H9 (cell line): ENCODE measurements at regions not wholly inside any gene's neighbourhood (a gene's known extent, or its start where the extent isn't known, plus 50 kb on each side); places are given as distances from the start of the nearest gene placed in this dataset.

Experiments used
- DNase-seq: peaks from one replicate; pipeline ENCODE4 v3.0.0-alpha.2; 2017
- H2AFZ ChIP-seq: one replicate; pipeline ENCODE4 v1.6.1; 2013; ENCODE audit warnings: mild to moderate bottlenecking, low read length, control low read depth, moderate library complexity
- H2AK5ac ChIP-seq: 2 replicates; pipeline ENCODE4 v1.6.1; 2013; ENCODE audit warnings: low read length, control low read depth, mixed read lengths; ENCODE audit not compliant: insufficient read length
- H2BK120ac ChIP-seq: one replicate; pipeline ENCODE4 v1.6.1; 2013; ENCODE audit warnings: low read depth, mild to moderate bottlenecking, low read length, control low read depth, inconsistent platforms; ENCODE audit not compliant: poor library complexity, severe bottlenecking
- H2BK12ac ChIP-seq: 2 replicates; pipeline ENCODE4 v1.6.1; 2013; ENCODE audit warnings: low read length, control low read depth, mixed read lengths, low read depth; ENCODE audit not compliant: insufficient read length
- H2BK15ac ChIP-seq: 2 replicates; pipeline ENCODE4 v1.6.1; 2013; ENCODE audit warnings: low read depth, low read length, control low read depth
- H2BK20ac ChIP-seq: one replicate; pipeline ENCODE4 v1.6.1; 2013; ENCODE audit warnings: low read depth, mild to moderate bottlenecking, low read length, control low read depth, inconsistent platforms; ENCODE audit not compliant: poor library complexity, severe bottlenecking
- H2BK5ac ChIP-seq: 2 replicates; pipeline ENCODE4 v1.6.1; 2013; ENCODE audit warnings: low read length, control low read depth, mixed read lengths; ENCODE audit not compliant: insufficient read length
- H3K14ac ChIP-seq: 2 replicates; pipeline ENCODE4 v1.6.1; 2013; ENCODE audit warnings: low read length, control low read depth; ENCODE audit not compliant: insufficient read depth
- H3K18ac ChIP-seq: 2 replicates; pipeline ENCODE4 v1.6.1; 2013; ENCODE audit warnings: low read depth, mild to moderate bottlenecking, mixed read lengths, low read length, control low read depth; ENCODE audit not compliant: insufficient read length
- H3K23ac ChIP-seq: 2 replicates; pipeline ENCODE4 v1.6.1; 2013; ENCODE audit warnings: low read length, control low read depth, mixed read lengths, low read depth; ENCODE audit not compliant: insufficient read length
- H3K23me2 ChIP-seq: 2 replicates; pipeline ENCODE4 v1.6.1; 2013; ENCODE audit warnings: low read depth, mild to moderate bottlenecking, mixed read lengths, low read length, control low read depth; ENCODE audit not compliant: insufficient read length, poor library complexity, severe bottlenecking
- H3K27ac ChIP-seq: 2 replicates; pipeline ENCODE4 v1.5.1; 2013; ENCODE audit warnings: low read length, control low read depth, mixed read lengths, low read depth; ENCODE audit not compliant: insufficient read length
- H3K27me3 ChIP-seq: 2 replicates; pipeline ENCODE4 v1.6.1; 2013; ENCODE audit warnings: low read length, control low read depth, inconsistent platforms; ENCODE audit not compliant: insufficient read depth
- H3K4ac ChIP-seq: 2 replicates; pipeline ENCODE4 v1.6.1; 2013; ENCODE audit warnings: low read depth, mild to moderate bottlenecking, control low read depth, inconsistent platforms, low read length, moderate library complexity
- H3K4me1 ChIP-seq: 2 replicates; pipeline ENCODE4 v1.6.1; 2013; ENCODE audit warnings: low read length, control low read depth, inconsistent platforms; ENCODE audit not compliant: insufficient read depth
- H3K4me2 ChIP-seq: 2 replicates; pipeline ENCODE4 v1.6.1; 2013; ENCODE audit warnings: low read length, control low read depth, mixed read lengths; ENCODE audit not compliant: insufficient read length, insufficient read depth
- H3K56ac ChIP-seq: 2 replicates; pipeline ENCODE4 v1.6.1; 2013; ENCODE audit warnings: low read depth, mild to moderate bottlenecking, mixed read lengths, low read length, control low read depth; ENCODE audit not compliant: insufficient read length
- H3K79me1 ChIP-seq: 2 replicates; pipeline ENCODE4 v1.6.1; 2013; ENCODE audit warnings: low read depth, mild to moderate bottlenecking, moderate library complexity, low read length, control low read depth, inconsistent platforms; ENCODE audit not compliant: insufficient read depth, poor library complexity, severe bottlenecking
- H3K79me2 ChIP-seq: 2 replicates; pipeline ENCODE4 v1.6.1; 2013; ENCODE audit warnings: low read length, control low read depth, inconsistent platforms; ENCODE audit not compliant: insufficient read depth
- H3K9ac ChIP-seq: 2 replicates; pipeline ENCODE4 v1.6.1; 2013; ENCODE audit warnings: low read length, control low read depth, mixed read lengths; ENCODE audit not compliant: insufficient read length; ENCODE audit errors: extremely low read depth
- H3K9me3 ChIP-seq: one replicate; pipeline ENCODE4 v1.6.1; 2013; ENCODE audit warnings: low read depth, low read length, inconsistent platforms; ENCODE audit not compliant: control insufficient read depth
- H3T11ph ChIP-seq: one replicate; pipeline ENCODE4 v1.6.1; 2013; ENCODE audit warnings: mild to moderate bottlenecking, low read length, control low read depth, inconsistent platforms
- H4K20me1 ChIP-seq: one replicate; pipeline ENCODE4 v1.6.1; 2013; ENCODE audit not compliant: control insufficient read depth, insufficient read length, insufficient read depth
- H4K5ac ChIP-seq: 2 replicates; pipeline ENCODE4 v1.6.1; 2013; ENCODE audit warnings: low read depth, mild to moderate bottlenecking, mixed read lengths, low read length, control low read depth; ENCODE audit not compliant: insufficient read length
- H4K8ac ChIP-seq: replicated peaks from 2 replicates; pipeline ENCODE4 v1.6.1; 2013; ENCODE audit warnings: low read length, control low read depth, mixed read lengths, low read depth; ENCODE audit not compliant: insufficient read length
- H4K91ac ChIP-seq: 2 replicates; pipeline ENCODE4 v1.6.1; 2013; ENCODE audit warnings: low read depth, mild to moderate bottlenecking, moderate library complexity, mixed read lengths, low read length, control low read depth; ENCODE audit not compliant: insufficient read length
- H3K27ac Mint-ChIP-seq, 3 experiments: 2 replicates in 2 of 3; 3 replicates in 1 of 3; pipeline ENCODE4 v1.8.0; 2020 to 2021; ENCODE audit warnings: mixed read lengths in 3 of 3, mild to moderate bottlenecking in 1 of 3, moderate library complexity in 1 of 3
- H3K27me3 Mint-ChIP-seq: 2 replicates; pipeline ENCODE4 v1.8.0; 2021; ENCODE audit warnings: low read depth, mild to moderate bottlenecking, moderate library complexity, mixed read lengths
- H3K36me3 Mint-ChIP-seq, 3 experiments: 2 replicates in 2 of 3; 3 replicates in 1 of 3; pipeline ENCODE4 v1.8.0; 2020 to 2021; ENCODE audit warnings: low read depth in 3 of 3, mixed read lengths in 3 of 3; ENCODE audit not compliant: insufficient read depth in 1 of 3
- H3K4me1 Mint-ChIP-seq, 2 experiments: 2 replicates each; pipeline ENCODE4 v1.8.0; 2020; ENCODE audit warnings: mixed read lengths in 2 of 2
- H3K4me3 Mint-ChIP-seq, 2 experiments: 2 replicates in 1 of 2; 3 replicates in 1 of 2; pipeline ENCODE4 v1.8.0; 2020 to 2021; ENCODE audit warnings: mild to moderate bottlenecking in 2 of 2, mixed read lengths in 2 of 2, moderate library complexity in 1 of 2
- H3K9me3 Mint-ChIP-seq, 2 experiments: 2 replicates in 1 of 2; 3 replicates in 1 of 2; pipeline ENCODE4 v1.8.0; 2020; ENCODE audit warnings: mild to moderate bottlenecking in 2 of 2, mixed read lengths in 2 of 2, moderate library complexity in 1 of 2
- CTCF ChIP-seq: fragments of 200-600 bp; sonication (generic); conservative IDR thresholded peaks from 3 replicates; pipeline ENCODE4 v1.8.0; 2021; ENCODE audit warnings: antibody characterized with exemption, mild to moderate bottlenecking
- WGBS: extraction: QIAGEN DNeasy Blood & Tissue Kit; methylation state at CpG from one replicate; pipeline ENCODE4 v1.1.7; 2013; ENCODE audit warnings: missing lambda C conversion rate, low lambda C conversion rate, mixed read lengths; ENCODE audit not compliant: insufficient read length; ENCODE audit errors: extremely low coverage; 5-methylcytosine and 5-hydroxymethylcytosine counted together

- H2BK5ac ChIP-seq, result no peak overlapping the region
Observed at GRCh38 chr4:178068136-178068535, 625.9 kb upstream of the AGA start.

More at GRCh38 chr4:178068136-178068535, 625.9 kb upstream of the AGA start:
- peaks cover 7 to 9% of the 10 kb centered on the region in 2 experiments; a peak in 3 of 4 replicates for H3K4me1 Mint-ChIP-seq
- no peak overlapping the region for H3K18ac ChIP-seq
- no peaks in the 10 kb centered on the region for H3K79me2 ChIP-seq
- H3K4ac ChIP-seq, result no peak overlapping the region
- no peak overlapping the region for H3K4me2 ChIP-seq
- H2BK20ac ChIP-seq, result no peak overlapping the region
- no peaks in the 10 kb centered on the region for H3K9me3 ChIP-seq
- no peak overlapping the region for H2AK5ac ChIP-seq
- H4K91ac ChIP-seq, result no peak overlapping the region
- no peak overlapping the region for H3K27ac Mint-ChIP-seq
- no peak overlapping the region for H3T11ph ChIP-seq
- no peak overlapping the region for H3K27ac ChIP-seq
- H3K9ac ChIP-seq, result no peak overlapping the region
- H2BK15ac ChIP-seq, result no peak overlapping the region
- H3K79me1 ChIP-seq, result no peaks in the 10 kb centered on the region
- no peak overlapping the region for H4K8ac ChIP-seq
- no peak overlapping the region for H2AFZ ChIP-seq
- H4K20me1 ChIP-seq, result no peaks in the 10 kb centered on the region
- H2BK120ac ChIP-seq, result no peak overlapping the region
- no peak overlapping the region for H3K4me3 Mint-ChIP-seq
- no peaks in the 10 kb centered on the region for H3K9me3 Mint-ChIP-seq
- H3K23ac ChIP-seq, result no peak overlapping the region
- no peak overlapping the region for H2BK12ac ChIP-seq
- TF ChIP-seq CTCF, result no peak
- no peaks in the 10 kb centered on the region for H3K36me3 Mint-ChIP-seq
- no peak overlapping the region for H3K14ac ChIP-seq
- no peaks in the 10 kb centered on the region for H3K27me3 ChIP-seq
- H3K4me1 ChIP-seq, result no peaks in the 10 kb centered on the region; the same call in 1 of the 2 replicates
- H3K56ac ChIP-seq, result no peak overlapping the region
- no peaks in the 10 kb centered on the region for H3K23me2 ChIP-seq
- H4K5ac ChIP-seq, result no peak overlapping the region
- no CpG with 5 or more reads among the region's 4 CpGs for WGBS
- no peaks in the 10 kb centered on the region for H3K27me3 Mint-ChIP-seq
- no peak for DNase-seq
